ENCODE measurements at regions not wholly inside any gene's neighbourhood (a gene's known extent, or its start where the extent isn't known, plus 50 kb on each side); places are given as distances from the start of the nearest gene placed in this dataset.

GRCh38 chr5:152884006-152884405 is 478.9 kb upstream of the NMUR2 start:
- Histone ChIP-seq H3K4me3 (ENCODE audit: low read depth, low read length) (no peak overlapping the region), H3K27ac (no peak overlapping the region), H3K36me3 (no peaks in the 10 kb centered on the region), H3K9me3 (ENCODE audit: severe bottlenecking) (no peaks in the 10 kb centered on the region), H3K27me3 (ENCODE audit: insufficient read depth, low read depth, severe bottlenecking) (no peaks in the 10 kb centered on the region)
- DNase-seq: no peak
- no peak for TF ChIP-seq CTCF (IDR thresholded peaks at IDR 0.05; ENCODE audit: low read depth, low read length)

- Histone ChIP-seq H3K4me3 (ENCODE audit: low read depth, low read length) (no peak overlapping the region), H3K27ac (no peak overlapping the region), H3K27me3 (ENCODE audit: insufficient read depth, low read depth, severe bottlenecking) (no peaks in the 10 kb centered on the region), H3K36me3 (no peaks in the 10 kb centered on the region), H3K9me3 (ENCODE audit: severe bottlenecking) (no peaks in the 10 kb centered on the region)
- no peak for TF ChIP-seq CTCF (IDR thresholded peaks at IDR 0.05; ENCODE audit: low read depth, low read length)
- peak; percentile 23 for DNase-seq
Observed at GRCh38 chr5:152900332-152900731, 495.3 kb upstream of the NMUR2 start.

GRCh38 chr5:152901754-152902153 is 496.7 kb upstream of the NMUR2 start:
- H3K4me3 ChIP-seq (ENCODE audit: low read depth, low read length): no peak overlapping the region
- no peaks in the 10 kb centered on the region for H3K9me3 ChIP-seq (ENCODE audit: severe bottlenecking)
- H3K27ac ChIP-seq: no peak overlapping the region
- no peaks in the 10 kb centered on the region for H3K27me3 ChIP-seq (ENCODE audit: insufficient read depth, low read depth, severe bottlenecking)
- TF ChIP-seq CTCF (IDR thresholded peaks at IDR 0.05; ENCODE audit: low read depth, low read length): no peak
- H3K36me3 ChIP-seq: no peaks in the 10 kb centered on the region
- DNase-seq: no peak

- Histone ChIP-seq H3K9me3 (ENCODE audit: severe bottlenecking) (no peaks in the 10 kb centered on the region), H3K27ac (no peak overlapping the region), H3K27me3 (ENCODE audit: insufficient read depth, low read depth, severe bottlenecking) (no peaks in the 10 kb centered on the region), H3K36me3 (no peaks in the 10 kb centered on the region), H3K4me3 (ENCODE audit: low read depth, low read length) (no peak overlapping the region)
- DNase-seq: no peak
- no peak for TF ChIP-seq CTCF (IDR thresholded peaks at IDR 0.05; ENCODE audit: low read depth, low read length)
Observed at GRCh38 chr5:152905286-152905685, 500.2 kb upstream of the NMUR2 start.

- Histone ChIP-seq H3K4me3 (ENCODE audit: low read depth, low read length) (no peak overlapping the region), H3K27ac (no peak overlapping the region), H3K27me3 (ENCODE audit: insufficient read depth, low read depth, severe bottlenecking) (no peaks in the 10 kb centered on the region), H3K9me3 (ENCODE audit: severe bottlenecking) (no peaks in the 10 kb centered on the region), H3K36me3 (no peaks in the 10 kb centered on the region)
- DNase-seq: no peak
- TF ChIP-seq CTCF (IDR thresholded peaks at IDR 0.05; ENCODE audit: low read depth, low read length): no peak
Observed at GRCh38 chr5:152907488-152908245, 502.6 kb upstream of the NMUR2 start.

- no peak for DNase-seq
- Histone ChIP-seq H3K36me3 (no peaks in the 10 kb centered on the region), H3K4me3 (ENCODE audit: low read depth, low read length) (no peak overlapping the region), H3K27ac (no peak overlapping the region), H3K9me3 (ENCODE audit: severe bottlenecking) (no peaks in the 10 kb centered on the region), H3K27me3 (ENCODE audit: insufficient read depth, low read depth, severe bottlenecking) (no peaks in the 10 kb centered on the region)
- TF ChIP-seq CTCF (IDR thresholded peaks at IDR 0.05; ENCODE audit: low read depth, low read length): no peak
Observed at GRCh38 chr5:152912924-152913323, 507.8 kb upstream of the NMUR2 start.
